Keratinocyte (primary cell): ENCODE measurements at regions not wholly inside any gene's neighbourhood (a gene's known extent, or its start where the extent isn't known, plus 50 kb on each side); places are given as distances from the start of the nearest gene placed in this dataset.

Source experiments
- CTCF ChIP-seq, 3 experiments: IDR thresholded peaks in 1 of 3; conservative IDR thresholded peaks in 1 of 3; optimal IDR thresholded peaks in 1 of 3; 2 replicates in 2 of 3; 3 replicates in 1 of 3; pipeline versions ENCODE3 to v1.5.1; 2011; ENCODE audit warnings: low read length in 3 of 3, mild to moderate bottlenecking in 3 of 3, moderate library complexity in 2 of 3, control low read depth in 1 of 3, inconsistent platforms in 1 of 3; ENCODE audit not compliant: insufficient read depth in 2 of 3; ENCODE audit errors: extremely low read depth in 1 of 3
- EZH2 ChIP-seq: IDR thresholded peaks from one replicate; pipeline ENCODE4 v1.6.1; 2012; ENCODE audit warnings: inconsistent platforms, mild to moderate bottlenecking, low read length, moderate library complexity

- no peak for TF ChIP-seq CTCF (optimal IDR thresholded peaks at IDR 0.05 in 1 of 3, IDR thresholded peaks at IDR 0.05 in 1 of 3, conservative IDR thresholded peaks at IDR 0.05 in 1 of 3; ENCODE audit: extremely low read depth in 1 of 3, insufficient read depth in 2 of 3, low read length in 3 of 3)
- no peak for TF ChIP-seq EZH2
Measured at GRCh38 chr4:84176016-84176415, 323.1 kb downstream of the NKX6-1 start.
